Transverse colon (tissue), 3 donors: ENCODE measurements at regions not wholly inside any gene's neighbourhood (a gene's known extent, or its start where the extent isn't known, plus 50 kb on each side); places are given as distances from the start of the nearest gene placed in this dataset.

ENCODE experiments used
- EP300 ChIP-seq: sonication (generic); formaldehyde crosslinking; IDR thresholded peaks from one replicate; pipeline ENCODE4 v1.6.1; 2017; ENCODE audit warnings: antibody characterized with exemption, low read depth
- POLR2A ChIP-seq: fragments of 450-650 bp; IDR thresholded peaks from one replicate; pipeline ENCODE4 v1.6.1; 2016; ENCODE audit warnings: antibody characterized with exemption, mild to moderate bottlenecking, moderate library complexity
- POLR2AphosphoS5 ChIP-seq, 3 donors: sonication (generic); formaldehyde crosslinking; IDR thresholded peaks; one replicate each; pipeline ENCODE4 v1.6.1; 2016; ENCODE audit warnings: antibody characterized with exemption in 3 of 3

- TF ChIP-seq POLR2AphosphoS5 (IDR thresholded peaks at IDR 0.05) (no peak), EP300 (no peak), POLR2A (no peak)
Measured at GRCh38 chr5:117093653-117094052, 519.0 kb upstream of the SEMA6A start.
